Smooth muscle cell (in vitro differentiated cells): ENCODE measurements at regions not wholly inside any gene's neighbourhood (a gene's known extent, or its start where the extent isn't known, plus 50 kb on each side); places are given as distances from the start of the nearest gene placed in this dataset.

ENCODE experiments used
- DNase-seq: peaks from one replicate; lab custom pipeline; 2025; ENCODE audit not compliant: unreplicated experiment; lab: John Stamatoyannopoulos, UW
- H2AFZ ChIP-seq: fragments of 200-600 bp; sonication (generic); 2 replicates; pipeline ENCODE4 v1.6.0; 2016; ENCODE audit warnings: antibody characterized with exemption, low read depth, mild to moderate bottlenecking
- H3F3A ChIP-seq: fragments of 200-600 bp; sonication (generic); 2 replicates; pipeline ENCODE4 v1.6.0; 2017; ENCODE audit warnings: antibody characterized with exemption, low read depth
- H3K27ac ChIP-seq: fragments of 200-600 bp; sonication (generic); 2 replicates; pipeline ENCODE4 v1.5.1; 2016; ENCODE audit warnings: low read depth, mild to moderate bottlenecking
- H3K27me3 ChIP-seq: fragments of 200-600 bp; sonication (generic); 2 replicates; pipeline ENCODE4 v1.6.1; 2016; ENCODE audit warnings: low read depth, mild to moderate bottlenecking
- H3K36me3 ChIP-seq: fragments of 200-600 bp; sonication (generic); 2 replicates; pipeline ENCODE4 v1.5.1; 2016; ENCODE audit warnings: low read depth
- H3K4me1 ChIP-seq: fragments of 200-600 bp; sonication (generic); 2 replicates; pipeline ENCODE4 v1.5.1; 2016; ENCODE audit warnings: low read depth
- H3K4me2 ChIP-seq: fragments of 200-600 bp; sonication (generic); 2 replicates; pipeline ENCODE4 v1.6.0; 2016; ENCODE audit warnings: mild to moderate bottlenecking
- H3K4me3 ChIP-seq: fragments of 200-600 bp; sonication (generic); 2 replicates; pipeline ENCODE4 v1.5.1; 2016; ENCODE audit warnings: mild to moderate bottlenecking
- H3K79me2 ChIP-seq: fragments of 200-600 bp; sonication (generic); 2 replicates; pipeline ENCODE4 v1.6.0; 2016; ENCODE audit warnings: low read depth, mild to moderate bottlenecking
- H3K9ac ChIP-seq: fragments of 200-600 bp; sonication (generic); 2 replicates; pipeline ENCODE4 v1.6.0; 2016; ENCODE audit warnings: low read depth
- H3K9me3 ChIP-seq: fragments of 200-600 bp; sonication (generic); replicated peaks from 2 replicates; pipeline ENCODE4 v1.5.1; 2016; ENCODE audit warnings: low read depth
- H4K20me1 ChIP-seq: fragments of 200-600 bp; sonication (generic); 2 replicates; pipeline ENCODE4 v1.6.0; 2016; ENCODE audit warnings: low read depth
- WGBS: methylation state at CpG from one replicate; pipeline ENCODE4 v1.1.7; 2016; ENCODE audit warnings: low lambda C conversion rate; 5-methylcytosine and 5-hydroxymethylcytosine counted together
- TF ChIP-seq, protein P1 (sequence below): fragments of 200-600 bp; sonication (generic); IDR thresholded peaks from 2 replicates; pipeline ENCODE4 v1.5.1; 2017; ENCODE audit warnings: borderline replicate concordance, mild to moderate bottlenecking, antibody characterized with exemption; ENCODE audit not compliant: insufficient read depth, poor library complexity, severe bottlenecking

DNA sequence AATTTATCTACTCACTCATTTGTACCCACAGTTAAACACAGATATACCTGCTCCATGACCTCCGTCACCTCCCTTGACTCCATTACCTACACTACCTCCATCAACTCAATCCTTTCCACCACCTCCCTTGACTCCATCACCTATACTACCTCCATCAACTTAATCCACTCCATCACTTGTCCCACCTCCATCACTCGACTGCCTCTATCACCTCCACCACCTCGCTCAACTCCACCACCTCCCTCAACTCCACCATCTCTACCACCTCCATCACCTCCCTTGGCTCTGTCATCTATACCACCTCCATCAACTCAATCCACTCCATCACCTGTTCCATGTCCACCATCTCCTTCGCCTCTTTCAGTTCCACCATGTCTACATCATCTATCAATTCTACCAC, 51.3 kb upstream of the WNT7A start:
- Histone ChIP-seq H3K79me2 (no peaks in the 10 kb centered on the region), H3K27me3 (no peaks in the 10 kb centered on the region), H3K27ac (no peak overlapping the region), H3F3A (no peaks in the 10 kb centered on the region), H3K4me3 (no peak overlapping the region), H2AFZ (no peak overlapping the region), H4K20me1 (no peaks in the 10 kb centered on the region), H3K4me1 (no peaks in the 10 kb centered on the region), H3K9me3 (no peaks in the 10 kb centered on the region), H3K36me3 (no peaks in the 10 kb centered on the region), H3K9ac (no peak overlapping the region), H3K4me2 (no peak overlapping the region)
- 93% methylated on average over 4 of the region's 4 CpGs for WGBS
- DNase-seq = no peak
- TF ChIP-seq, protein P1, sequence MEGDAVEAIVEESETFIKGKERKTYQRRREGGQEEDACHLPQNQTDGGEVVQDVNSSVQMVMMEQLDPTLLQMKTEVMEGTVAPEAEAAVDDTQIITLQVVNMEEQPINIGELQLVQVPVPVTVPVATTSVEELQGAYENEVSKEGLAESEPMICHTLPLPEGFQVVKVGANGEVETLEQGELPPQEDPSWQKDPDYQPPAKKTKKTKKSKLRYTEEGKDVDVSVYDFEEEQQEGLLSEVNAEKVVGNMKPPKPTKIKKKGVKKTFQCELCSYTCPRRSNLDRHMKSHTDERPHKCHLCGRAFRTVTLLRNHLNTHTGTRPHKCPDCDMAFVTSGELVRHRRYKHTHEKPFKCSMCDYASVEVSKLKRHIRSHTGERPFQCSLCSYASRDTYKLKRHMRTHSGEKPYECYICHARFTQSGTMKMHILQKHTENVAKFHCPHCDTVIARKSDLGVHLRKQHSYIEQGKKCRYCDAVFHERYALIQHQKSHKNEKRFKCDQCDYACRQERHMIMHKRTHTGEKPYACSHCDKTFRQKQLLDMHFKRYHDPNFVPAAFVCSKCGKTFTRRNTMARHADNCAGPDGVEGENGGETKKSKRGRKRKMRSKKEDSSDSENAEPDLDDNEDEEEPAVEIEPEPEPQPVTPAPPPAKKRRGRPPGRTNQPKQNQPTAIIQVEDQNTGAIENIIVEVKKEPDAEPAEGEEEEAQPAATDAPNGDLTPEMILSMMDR = no peak
